ENCODE measurements at regions not wholly inside any gene's neighbourhood (a gene's known extent, or its start where the extent isn't known, plus 50 kb on each side); places are given as distances from the start of the nearest gene placed in this dataset.

DNA sequence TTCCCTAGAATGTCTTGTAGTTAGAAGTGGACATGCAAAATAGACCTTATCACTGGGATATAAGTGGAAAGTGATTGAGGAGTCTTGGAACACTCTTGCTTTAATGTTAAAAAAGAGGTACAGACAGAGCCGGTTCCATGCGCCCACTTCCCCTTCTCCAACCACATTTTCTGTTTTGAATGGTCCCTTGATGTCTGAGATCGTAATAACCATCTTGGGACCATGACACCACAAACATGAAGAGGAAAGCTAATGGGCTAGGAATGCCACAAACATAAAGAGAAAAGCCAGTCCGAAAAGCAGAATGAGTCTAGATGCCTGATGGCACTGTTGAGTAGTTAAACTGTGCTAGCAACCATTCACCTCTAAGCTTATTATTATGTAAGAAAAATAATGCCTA is 54.8 kb upstream of the SPON1 start:
- no peak for TF ChIP-seq CTCF (IDR thresholded peaks at IDR 0.05)
- no peak for TF ChIP-seq POLR2A (IDR thresholded peaks at IDR 0.05)

Data from uterus (tissue), 2 donors.